Loucy (cell line): ENCODE measurements at regions not wholly inside any gene's neighbourhood (a gene's known extent, or its start where the extent isn't known, plus 50 kb on each side); places are given as distances from the start of the nearest gene placed in this dataset.
"Not testable (repeated sequence)": the region's sequence is repeated elsewhere in the genome, so short reads cannot be mapped to it uniquely, and the experiment has no call there.

ENCODE experiments used
- H2AFZ ChIP-seq: fragments of 200-600 bp; sonication (generic); 2 replicates; pipeline ENCODE4 v1.6.0; 2016; ENCODE audit warnings: antibody characterized with exemption, mild to moderate bottlenecking, low read length, moderate library complexity
- H3F3A ChIP-seq: fragments of 200-600 bp; 2 replicates; pipeline ENCODE4 v1.6.0; 2016; ENCODE audit warnings: antibody characterized with exemption, low read depth, mild to moderate bottlenecking
- H3K27me3 ChIP-seq: fragments of 200-600 bp; sonication (generic); 2 replicates; pipeline ENCODE4 v1.6.1; 2014; ENCODE audit warnings: low read length, mild to moderate bottlenecking; ENCODE audit not compliant: insufficient read depth, poor library complexity, severe bottlenecking
- H3K36me3 ChIP-seq: fragments of 200-600 bp; sonication (generic); 2 replicates; pipeline ENCODE4 v1.6.1; 2016; ENCODE audit warnings: low read length; ENCODE audit not compliant: insufficient read depth
- H3K4me1 ChIP-seq: fragments of 200-600 bp; sonication (generic); 2 replicates; pipeline ENCODE4 v1.5.1; 2014; ENCODE audit warnings: low read length, mild to moderate bottlenecking; ENCODE audit not compliant: insufficient read depth, poor library complexity, severe bottlenecking
- H3K4me2 ChIP-seq: fragments of 200-600 bp; sonication (generic); 2 replicates; pipeline ENCODE4 v1.6.0; 2014; ENCODE audit warnings: antibody characterized with exemption, low read length, low read depth, mild to moderate bottlenecking; ENCODE audit not compliant: poor library complexity, severe bottlenecking
- H3K4me3 ChIP-seq: fragments of 200-600 bp; sonication (generic); 2 replicates; pipeline ENCODE4 v1.5.1; 2014; ENCODE audit warnings: low read length, mild to moderate bottlenecking, mixed read lengths; ENCODE audit not compliant: poor library complexity, severe bottlenecking
- H3K79me2 ChIP-seq: fragments of 200-600 bp; sonication (generic); 2 replicates; pipeline ENCODE4 v1.6.1; 2014; ENCODE audit warnings: low read length; ENCODE audit not compliant: insufficient read depth
- H3K9ac ChIP-seq: fragments of 200-600 bp; sonication (generic); 2 replicates; pipeline ENCODE4 v1.6.0; 2014; ENCODE audit warnings: mild to moderate bottlenecking, low read depth, low read length, moderate library complexity; ENCODE audit not compliant: poor library complexity, severe bottlenecking
- H3K9me2 ChIP-seq: fragments of 200-600 bp; sonication (generic); replicated peaks from 2 replicates; pipeline ENCODE4 v1.6.1; 2016; ENCODE audit warnings: low read depth, low read length, mixed read lengths
- H3K9me3 ChIP-seq: fragments of 200-600 bp; sonication (generic); 2 replicates; pipeline ENCODE4 v1.6.1; 2014; ENCODE audit warnings: mild to moderate bottlenecking, antibody characterized with exemption, low read length, low read depth; ENCODE audit not compliant: insufficient read depth
- H4K20me1 ChIP-seq: fragments of 200-600 bp; sonication (generic); 2 replicates; pipeline ENCODE4 v1.6.0; 2014; ENCODE audit warnings: antibody characterized with exemption, low read length, mild to moderate bottlenecking; ENCODE audit not compliant: insufficient read depth, poor library complexity, severe bottlenecking
- EZH2phosphoT487 ChIP-seq: fragments of 200-600 bp; IDR thresholded peaks from 2 replicates; pipeline ENCODE4 v1.6.1; 2018; ENCODE audit warnings: antibody characterized with exemption, mild to moderate bottlenecking, moderate library complexity, borderline replicate concordance
- TF ChIP-seq, protein P1 (sequence below): fragments of 200-600 bp; sonication (generic); conservative IDR thresholded peaks from 2 replicates; pipeline ENCODE4 v1.5.1; 2014; ENCODE audit warnings: mild to moderate bottlenecking, antibody characterized with exemption, low read length

- H3K4me1 ChIP-seq, result no peaks in the 10 kb centered on the region
- H3K9me3 ChIP-seq, result no peaks in the 10 kb centered on the region
- no peak for TF ChIP-seq EZH2phosphoT487
- TF ChIP-seq, protein P1, sequence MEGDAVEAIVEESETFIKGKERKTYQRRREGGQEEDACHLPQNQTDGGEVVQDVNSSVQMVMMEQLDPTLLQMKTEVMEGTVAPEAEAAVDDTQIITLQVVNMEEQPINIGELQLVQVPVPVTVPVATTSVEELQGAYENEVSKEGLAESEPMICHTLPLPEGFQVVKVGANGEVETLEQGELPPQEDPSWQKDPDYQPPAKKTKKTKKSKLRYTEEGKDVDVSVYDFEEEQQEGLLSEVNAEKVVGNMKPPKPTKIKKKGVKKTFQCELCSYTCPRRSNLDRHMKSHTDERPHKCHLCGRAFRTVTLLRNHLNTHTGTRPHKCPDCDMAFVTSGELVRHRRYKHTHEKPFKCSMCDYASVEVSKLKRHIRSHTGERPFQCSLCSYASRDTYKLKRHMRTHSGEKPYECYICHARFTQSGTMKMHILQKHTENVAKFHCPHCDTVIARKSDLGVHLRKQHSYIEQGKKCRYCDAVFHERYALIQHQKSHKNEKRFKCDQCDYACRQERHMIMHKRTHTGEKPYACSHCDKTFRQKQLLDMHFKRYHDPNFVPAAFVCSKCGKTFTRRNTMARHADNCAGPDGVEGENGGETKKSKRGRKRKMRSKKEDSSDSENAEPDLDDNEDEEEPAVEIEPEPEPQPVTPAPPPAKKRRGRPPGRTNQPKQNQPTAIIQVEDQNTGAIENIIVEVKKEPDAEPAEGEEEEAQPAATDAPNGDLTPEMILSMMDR, result no peak
- H3F3A ChIP-seq, result no peaks in the 10 kb centered on the region
- no peaks in the 10 kb centered on the region for H3K9me2 ChIP-seq
- no peak overlapping the region for H3K4me3 ChIP-seq
- no peaks in the 10 kb centered on the region for H4K20me1 ChIP-seq
- no peaks in the 10 kb centered on the region for H3K79me2 ChIP-seq
- no peaks in the 10 kb centered on the region for H3K27me3 ChIP-seq
- no peaks in the 10 kb centered on the region for H3K36me3 ChIP-seq
- no peak overlapping the region for H2AFZ ChIP-seq
- no peak overlapping the region for H3K4me2 ChIP-seq
- H3K9ac ChIP-seq, result no peak overlapping the region
Observed at GRCh38 chr3:104214937-104215336, 1151.8 kb upstream of the ALCAM start.

DNA sequence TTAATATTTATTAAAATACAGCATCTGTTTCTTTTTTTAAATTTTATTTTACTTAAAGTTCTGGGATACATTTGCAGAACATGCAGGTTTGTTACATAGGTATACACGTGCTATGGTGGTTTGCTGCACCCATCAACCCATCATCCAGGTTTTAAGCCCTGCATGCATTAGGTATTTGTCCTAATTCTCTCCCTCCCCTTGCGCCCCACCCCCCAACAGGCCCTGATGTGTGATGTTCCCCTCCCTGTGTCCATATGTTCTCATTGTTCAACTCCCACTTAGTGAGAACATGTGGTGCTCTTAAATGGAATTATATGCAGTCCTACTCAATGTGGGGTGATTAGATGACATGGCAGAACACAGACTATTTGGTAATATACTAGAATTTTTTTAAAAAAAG is 1147.7 kb upstream of the ALCAM start:
- not testable (repeated sequence) for H3F3A ChIP-seq, H3K9ac ChIP-seq, H3K9me2 ChIP-seq, H2AFZ ChIP-seq, H3K4me1 ChIP-seq, H3K4me2 ChIP-seq, H3K9me3 ChIP-seq, H4K20me1 ChIP-seq, H3K36me3 ChIP-seq, H3K4me3 ChIP-seq, H3K79me2 ChIP-seq, H3K27me3 ChIP-seq

GRCh38 chr3:104234442-104235194 is 1132.1 kb upstream of the ALCAM start:
- Histone ChIP-seq H3K4me3 (no peak overlapping the region), H3K9ac (no peak overlapping the region), H2AFZ (no peak overlapping the region), H4K20me1 (no peaks in the 10 kb centered on the region), H3F3A (no peaks in the 10 kb centered on the region), H3K4me1 (no peaks in the 10 kb centered on the region), H3K27me3 (no peaks in the 10 kb centered on the region), H3K79me2 (no peaks in the 10 kb centered on the region), H3K4me2 (no peak overlapping the region), H3K9me2 (no peaks in the 10 kb centered on the region), H3K9me3 (no peaks in the 10 kb centered on the region), H3K36me3 (no peaks in the 10 kb centered on the region)
- TF ChIP-seq EZH2phosphoT487, result no peak
- TF ChIP-seq, protein P1, result no peak

DNA sequence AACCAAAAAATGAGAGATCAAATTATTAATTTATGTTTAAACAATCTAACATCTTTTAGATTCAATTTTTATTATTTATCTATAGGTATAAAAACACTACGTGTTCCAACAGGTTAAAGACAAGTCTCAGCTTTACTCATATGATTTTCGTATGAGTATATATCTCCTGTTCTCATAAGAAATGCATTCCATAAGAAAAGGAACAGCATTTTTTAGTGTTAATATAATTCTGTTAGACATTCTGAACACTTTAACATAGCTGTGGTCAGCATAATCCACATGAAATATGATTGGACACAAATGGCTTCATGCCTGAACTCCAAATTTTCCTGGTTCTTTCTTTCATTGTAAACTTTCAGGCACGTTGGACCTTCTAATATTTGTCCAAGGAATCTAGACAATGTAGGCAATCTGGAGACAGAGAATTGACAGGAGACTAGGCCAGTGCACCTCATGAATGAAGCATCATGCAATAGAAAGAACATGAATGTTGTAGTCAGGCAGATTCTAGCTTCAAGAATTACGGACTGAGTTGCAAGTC is 1122.0 kb upstream of the ALCAM start:
- no peaks in the 10 kb centered on the region for H3K4me1 ChIP-seq
- H3K79me2 ChIP-seq, result no peaks in the 10 kb centered on the region
- no peak overlapping the region for H3K4me3 ChIP-seq
- no peaks in the 10 kb centered on the region for H3K27me3 ChIP-seq
- no peaks in the 10 kb centered on the region for H3K36me3 ChIP-seq
- H3F3A ChIP-seq, result no peaks in the 10 kb centered on the region
- H3K9me2 ChIP-seq, result no peaks in the 10 kb centered on the region
- no peak overlapping the region for H3K4me2 ChIP-seq
- no peaks in the 10 kb centered on the region for H4K20me1 ChIP-seq
- no peak for TF ChIP-seq EZH2phosphoT487
- TF ChIP-seq, protein P1, result no peak
- H3K9ac ChIP-seq, result no peak overlapping the region
- no peak overlapping the region for H2AFZ ChIP-seq
- no peaks in the 10 kb centered on the region for H3K9me3 ChIP-seq
